CD14-positive monocyte (primary cell): ENCODE measurements at regions not wholly inside any gene's neighbourhood (a gene's known extent, or its start where the extent isn't known, plus 50 kb on each side); places are given as distances from the start of the nearest gene placed in this dataset.

ENCODE experiments used
- DNase-seq, 3 donors: peaks; one replicate each; pipeline ENCODE4 v3.0.0-alpha.2; 2011 to 2022
- H2AFZ ChIP-seq: 2 replicates; pipeline ENCODE4 v1.6.0; 2012; ENCODE audit warnings: mild to moderate bottlenecking, low read depth, low read length, inconsistent platforms; ENCODE audit not compliant: insufficient read depth, poor library complexity, severe bottlenecking
- H3K27ac ChIP-seq, 2 donors: 1 replicate in 1 of 2; 2 replicates in 1 of 2; pipeline ENCODE4 v1.5.1; 2012 to 2013; ENCODE audit warnings: low read length in 2 of 2, control low read depth in 1 of 2, inconsistent platforms in 1 of 2, low read depth in 1 of 2, mild to moderate bottlenecking in 1 of 2
- H3K27me3 ChIP-seq, 2 donors: one replicate each; pipeline versions ENCODE4 v1.6.0 to v1.6.1; 2011 to 2013; ENCODE audit warnings: low read length in 2 of 2; ENCODE audit not compliant: control insufficient read depth in 2 of 2, insufficient read depth in 2 of 2
- H3K36me3 ChIP-seq, 2 donors: replicated peaks in 1 of 2; 1 replicate in 1 of 2; 2 replicates in 1 of 2; pipeline versions ENCODE4 v1.5.1 to v1.6.1; 2012 to 2013; ENCODE audit warnings: low read length in 2 of 2, control low read depth in 1 of 2, inconsistent platforms in 1 of 2, mild to moderate bottlenecking in 1 of 2; ENCODE audit not compliant: insufficient read depth in 2 of 2, control insufficient read depth in 1 of 2
- H3K4me1 ChIP-seq, 2 donors: 1 replicate in 1 of 2; 2 replicates in 1 of 2; pipeline versions ENCODE4 v1.5.1 to v1.6.1; 2012 to 2013; ENCODE audit warnings: low read length in 2 of 2, control low read depth in 1 of 2, inconsistent platforms in 1 of 2, mild to moderate bottlenecking in 1 of 2, moderate library complexity in 1 of 2; ENCODE audit not compliant: insufficient read depth in 2 of 2, control insufficient read depth in 1 of 2
- H3K4me2 ChIP-seq: replicated peaks from 2 replicates; pipeline ENCODE3; 2012; ENCODE audit warnings: low read length, moderate library complexity, mild to moderate bottlenecking; ENCODE audit not compliant: poor library complexity, severe bottlenecking; ENCODE audit errors: extremely low read depth
- H3K4me3 ChIP-seq, 3 experiments: fragments of 200-600 bp in 1 of 3; sonication (generic) in 1 of 3; replicated peaks in 1 of 3; 1 replicate in 2 of 3; 2 replicates in 1 of 3; pipeline ENCODE4 v1.5.1; 2011 to 2013; ENCODE audit warnings: low read length in 3 of 3, mild to moderate bottlenecking in 3 of 3, control low read depth in 2 of 3, low read depth in 2 of 3, inconsistent platforms in 1 of 3, moderate library complexity in 1 of 3
- H3K79me2 ChIP-seq: 2 replicates; pipeline ENCODE4 v1.6.0; 2012; ENCODE audit warnings: mild to moderate bottlenecking, control low read depth, inconsistent platforms, low read length, moderate library complexity; ENCODE audit not compliant: insufficient read depth
- H3K9ac ChIP-seq: 2 replicates; pipeline ENCODE4 v1.6.0; 2017; ENCODE audit warnings: low read length, mild to moderate bottlenecking; ENCODE audit not compliant: insufficient read depth, poor library complexity, severe bottlenecking
- H3K9me3 ChIP-seq, 2 donors: replicated peaks in 1 of 2; 1 replicate in 1 of 2; 2 replicates in 1 of 2; pipeline versions ENCODE4 v1.5.1 to v1.6.1; 2012 to 2013; ENCODE audit warnings: low read length in 2 of 2, control low read depth in 1 of 2; ENCODE audit not compliant: control insufficient read depth in 1 of 2, insufficient read depth in 1 of 2
- H4K20me1 ChIP-seq: 2 replicates; pipeline ENCODE4 v1.6.0; 2012; ENCODE audit warnings: mild to moderate bottlenecking, low read length, control low read depth, moderate library complexity; ENCODE audit not compliant: insufficient read depth
- H3K27ac Mint-ChIP-seq, 7 donors: one replicate each; pipeline ENCODE4 v1.8.0; 2020; ENCODE audit warnings: mild to moderate bottlenecking in 7 of 7, mixed read lengths in 7 of 7, moderate library complexity in 6 of 7, inconsistent platforms in 2 of 7
- H3K27me3 Mint-ChIP-seq, 3 donors: one replicate each; pipeline ENCODE4 v1.8.0; 2021 to 2022; ENCODE audit warnings: low read depth in 3 of 3, mild to moderate bottlenecking in 3 of 3, mixed read lengths in 3 of 3, moderate library complexity in 3 of 3, inconsistent platforms in 1 of 3
- H3K36me3 Mint-ChIP-seq, 2 donors: one replicate each; pipeline ENCODE4 v1.8.0; 2020; ENCODE audit warnings: mixed read lengths in 2 of 2, inconsistent platforms in 1 of 2, mild to moderate bottlenecking in 1 of 2
- H3K4me1 Mint-ChIP-seq: one replicate; pipeline ENCODE4 v1.8.0; 2020; ENCODE audit warnings: mild to moderate bottlenecking, mixed read lengths
- H3K4me3 Mint-ChIP-seq, 2 donors: one replicate each; pipeline ENCODE4 v1.8.0; 2020; ENCODE audit warnings: mild to moderate bottlenecking in 2 of 2, mixed read lengths in 2 of 2, moderate library complexity in 1 of 2
- H3K9me3 Mint-ChIP-seq, 7 donors: one replicate each; pipeline ENCODE4 v1.8.0; 2020 to 2022; ENCODE audit warnings: mixed read lengths in 7 of 7, mild to moderate bottlenecking in 6 of 7, moderate library complexity in 6 of 7, inconsistent platforms in 2 of 7
- WGBS: methylation state at CpG from one replicate; pipeline ENCODE4 v1.1.5; 2013; ENCODE audit warnings: missing lambda C conversion rate; ENCODE audit not compliant: insufficient coverage; 5-methylcytosine and 5-hydroxymethylcytosine counted together
- intact Hi-C, 2 donors: fragments of 100-400 bp; cut with micrococcal nuclease; formaldehyde crosslinking; loops; one replicate each; pipeline versions ENCODE4 v1.15.0 to v1.15.1; 2023
- TF ChIP-seq, protein P1 (sequence below): fragments of 200-600 bp; IDR thresholded peaks from one replicate; pipeline ENCODE4 v1.8.0; 2022; ENCODE audit warnings: antibody characterized with exemption, mild to moderate bottlenecking

DNA sequence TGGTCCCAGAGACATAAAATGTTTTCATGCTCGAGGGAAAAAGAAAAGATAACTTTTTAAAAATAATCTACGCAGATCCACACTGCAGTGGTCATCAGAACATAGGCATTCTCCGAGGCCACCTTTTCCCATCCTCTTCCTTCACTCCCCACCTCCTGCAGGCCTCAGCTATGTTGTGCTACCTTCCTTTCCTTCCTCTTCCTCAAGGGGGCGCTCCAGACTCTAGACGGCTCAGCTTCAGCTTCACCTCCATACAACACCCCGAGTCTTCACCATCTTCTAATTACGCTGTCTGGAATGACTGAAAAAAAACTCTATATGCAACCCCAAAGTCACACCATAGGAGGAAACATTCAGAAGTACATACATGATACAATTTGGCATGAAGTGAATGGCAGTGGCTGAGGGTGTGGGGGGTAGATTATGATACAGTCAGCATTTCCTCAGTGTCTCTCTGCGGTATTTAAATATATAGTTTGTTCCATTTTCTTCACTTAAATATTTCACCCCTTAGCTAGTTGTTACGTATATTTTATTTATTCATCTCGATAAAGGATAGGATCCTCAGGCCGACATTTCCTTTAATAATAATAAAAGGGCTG, 583.6 kb downstream of the IRS1 start:
- H3K9me3 Mint-ChIP-seq: peaks cover 0 to 3% (median 0%) of the 10 kb centered on the region in 7 donors
- Histone ChIP-seq H3K27ac (no peak overlapping the region), H3K27me3 (no peaks in the 10 kb centered on the region), H3K4me3 (no peak overlapping the region), H3K79me2 (no peaks in the 10 kb centered on the region), H4K20me1 (no peaks in the 10 kb centered on the region), H3K4me1 (peaks cover 5 to 12% of the 10 kb centered on the region in 2 donors), H3K9me3 (no peaks in the 10 kb centered on the region), H3K9ac (no peak overlapping the region), H2AFZ (no peak overlapping the region), H3K4me2 (no peak overlapping the region), H3K36me3 (no peaks in the 10 kb centered on the region)
- peaks cover 16% of the 10 kb centered on the region for H3K4me1 Mint-ChIP-seq
- intact Hi-C loops: loop anchor here in 1 of 2 donors (10.0 kb wide), 2 partner anchors 139 to 589 kb away; no protein-coding TSS in a partner anchor
- 52% methylated on average over 3 of the region's 11 CpGs for WGBS
- H3K36me3 Mint-ChIP-seq: peaks cover 0 to 3% of the 10 kb centered on the region in 2 donors
- peaks cover 0 to 1% (median 1%) of the 10 kb centered on the region in 3 donors for H3K27me3 Mint-ChIP-seq
- H3K4me3 Mint-ChIP-seq: no peak overlapping the region
- no peak overlapping the region for H3K27ac Mint-ChIP-seq
- TF ChIP-seq, protein P1, sequence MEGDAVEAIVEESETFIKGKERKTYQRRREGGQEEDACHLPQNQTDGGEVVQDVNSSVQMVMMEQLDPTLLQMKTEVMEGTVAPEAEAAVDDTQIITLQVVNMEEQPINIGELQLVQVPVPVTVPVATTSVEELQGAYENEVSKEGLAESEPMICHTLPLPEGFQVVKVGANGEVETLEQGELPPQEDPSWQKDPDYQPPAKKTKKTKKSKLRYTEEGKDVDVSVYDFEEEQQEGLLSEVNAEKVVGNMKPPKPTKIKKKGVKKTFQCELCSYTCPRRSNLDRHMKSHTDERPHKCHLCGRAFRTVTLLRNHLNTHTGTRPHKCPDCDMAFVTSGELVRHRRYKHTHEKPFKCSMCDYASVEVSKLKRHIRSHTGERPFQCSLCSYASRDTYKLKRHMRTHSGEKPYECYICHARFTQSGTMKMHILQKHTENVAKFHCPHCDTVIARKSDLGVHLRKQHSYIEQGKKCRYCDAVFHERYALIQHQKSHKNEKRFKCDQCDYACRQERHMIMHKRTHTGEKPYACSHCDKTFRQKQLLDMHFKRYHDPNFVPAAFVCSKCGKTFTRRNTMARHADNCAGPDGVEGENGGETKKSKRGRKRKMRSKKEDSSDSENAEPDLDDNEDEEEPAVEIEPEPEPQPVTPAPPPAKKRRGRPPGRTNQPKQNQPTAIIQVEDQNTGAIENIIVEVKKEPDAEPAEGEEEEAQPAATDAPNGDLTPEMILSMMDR: peak; percentile 78
- peak; percentile 27 to 46 (median 28) for DNase-seq

DNA sequence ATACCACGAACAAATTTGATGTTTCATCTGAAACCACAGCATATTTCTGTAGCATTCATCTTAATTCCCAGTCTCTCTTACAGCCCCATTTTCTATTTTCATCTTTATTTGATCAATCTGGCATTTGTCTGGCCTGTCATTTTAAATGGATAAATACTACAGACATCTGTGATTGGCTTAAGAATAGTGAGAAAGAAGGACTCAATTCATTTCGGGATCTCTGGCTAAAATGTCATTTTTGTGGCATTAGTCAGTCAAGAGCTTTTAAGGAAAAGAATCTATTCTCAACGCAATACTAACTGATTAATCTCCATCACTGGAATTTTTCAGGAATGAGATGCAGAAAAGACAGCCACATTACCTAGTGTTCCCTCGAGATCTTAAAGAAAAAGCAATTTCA, 585.9 kb downstream of the IRS1 start:
- no peak for DNase-seq
- Mint-ChIP-seq H3K4me3 (no peak overlapping the region), H3K27ac (no peak overlapping the region), H3K9me3 (peaks cover 0 to 3% (median 0%) of the 10 kb centered on the region in 7 donors), H3K4me1 (peaks cover 13% of the 10 kb centered on the region), H3K27me3 (peaks cover 0 to 1% (median 1%) of the 10 kb centered on the region in 3 donors), H3K36me3 (peaks cover 0 to 3% of the 10 kb centered on the region in 2 donors)
- no peak overlapping the region for H3K27ac ChIP-seq
- TF ChIP-seq, protein P1: no peak
- no peaks in the 10 kb centered on the region for H3K79me2 ChIP-seq
- intact Hi-C loops: loop anchor here in 1 of 2 donors (10.0 kb wide), 2 partner anchors 141 to 591 kb away; no protein-coding TSS in a partner anchor
- no peak overlapping the region for H2AFZ ChIP-seq
- H4K20me1 ChIP-seq: no peaks in the 10 kb centered on the region
- H3K4me1 ChIP-seq: peaks cover 5 to 12% of the 10 kb centered on the region in 2 donors
- H3K36me3 ChIP-seq: no peaks in the 10 kb centered on the region
- no peak overlapping the region for H3K9ac ChIP-seq
- H3K4me2 ChIP-seq: no peak overlapping the region
- H3K27me3 ChIP-seq: no peaks in the 10 kb centered on the region
- H3K4me3 ChIP-seq: no peak overlapping the region
- 80% methylated on average over 1 of the region's 4 CpGs for WGBS
- H3K9me3 ChIP-seq: no peaks in the 10 kb centered on the region
